Globus pallidus (tissue), 1 donor: ENCODE measurements at regions not wholly inside any gene's neighbourhood (a gene's known extent, or its start where the extent isn't known, plus 50 kb on each side); places are given as distances from the start of the nearest gene placed in this dataset.

Experiments used
- DNase-seq: peaks from one replicate; pipeline ENCODE4 v3.0.0-alpha.2; 2015; ENCODE audit warnings: low spot score

GRCh38 chr16:73817526-73818324 is 478.9 kb upstream of the PSMD7 start:
- DNase-seq, result no peak

- no peak for DNase-seq
Measured at GRCh38 chr16:73813527-73813926, 483.1 kb upstream of the PSMD7 start.

GRCh38 chr16:73804456-73804855 is 492.2 kb upstream of the PSMD7 start:
- DNase-seq, result no peak

DNA sequence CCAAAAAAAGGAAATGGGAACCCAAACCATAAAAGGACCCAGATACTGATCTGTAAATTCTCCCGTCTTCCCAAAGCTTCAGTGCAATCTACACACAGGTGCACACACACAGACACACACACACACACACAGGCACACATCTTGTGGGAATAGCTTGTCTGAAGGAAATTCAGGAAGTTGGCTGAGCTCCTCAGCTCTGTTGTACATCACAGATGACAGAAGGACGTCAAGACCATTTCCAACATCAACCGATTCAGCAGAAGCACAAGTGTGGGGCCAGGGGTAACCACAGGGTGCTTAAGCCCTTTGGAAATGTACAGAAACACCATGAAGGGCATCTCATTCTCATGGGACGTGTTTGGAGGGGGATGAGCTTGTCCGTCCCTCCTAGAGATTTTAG is 498.1 kb upstream of the PSMD7 start:
- DNase-seq, result no peak

DNA sequence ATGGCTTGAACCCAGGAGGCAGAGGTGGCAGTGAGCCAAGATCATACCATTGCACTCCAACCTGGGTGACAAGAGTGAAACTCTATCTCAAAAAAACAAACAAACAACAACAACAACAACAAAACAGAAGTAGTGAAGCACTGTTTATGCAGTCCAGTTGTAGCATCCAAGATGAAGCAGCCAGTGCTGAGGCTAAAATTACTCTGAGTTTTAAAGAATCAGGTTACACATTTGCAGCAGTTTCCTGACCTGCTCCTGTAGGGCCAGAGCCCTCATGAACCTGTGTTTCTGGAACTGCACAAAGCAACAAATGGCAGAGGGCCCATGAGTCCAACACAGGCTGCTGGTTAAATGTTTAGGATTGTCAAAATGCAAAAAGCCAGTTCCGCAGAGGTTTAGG is 499.5 kb upstream of the PSMD7 start:
- DNase-seq, result no peak

DNA sequence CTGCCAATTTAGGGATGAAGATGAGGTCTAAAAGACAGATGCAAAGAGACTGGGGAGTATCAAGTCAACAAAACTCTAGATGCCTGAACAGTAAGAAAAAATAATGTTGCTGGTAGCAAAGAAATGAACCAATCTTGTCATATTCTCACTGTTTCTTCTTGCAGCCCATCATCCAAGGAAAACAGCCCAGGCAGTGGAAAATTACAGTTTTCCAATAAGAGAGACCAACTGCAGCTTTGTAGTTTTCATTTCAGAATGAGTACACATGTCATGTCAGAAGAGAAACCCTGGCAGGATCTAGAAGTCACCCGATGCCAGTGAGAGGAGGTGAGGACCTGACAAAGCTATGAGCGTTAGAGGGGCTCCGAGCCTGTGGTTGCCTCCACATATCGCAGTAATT is 500.4 kb upstream of the PSMD7 start:
- no peak for DNase-seq

GRCh38 chr16:73794994-73795393 is 501.6 kb upstream of the PSMD7 start:
- peak; percentile 7 for DNase-seq

GRCh38 chr16:73793871-73794437 is 502.7 kb upstream of the PSMD7 start:
- DNase-seq, result no peak

DNA sequence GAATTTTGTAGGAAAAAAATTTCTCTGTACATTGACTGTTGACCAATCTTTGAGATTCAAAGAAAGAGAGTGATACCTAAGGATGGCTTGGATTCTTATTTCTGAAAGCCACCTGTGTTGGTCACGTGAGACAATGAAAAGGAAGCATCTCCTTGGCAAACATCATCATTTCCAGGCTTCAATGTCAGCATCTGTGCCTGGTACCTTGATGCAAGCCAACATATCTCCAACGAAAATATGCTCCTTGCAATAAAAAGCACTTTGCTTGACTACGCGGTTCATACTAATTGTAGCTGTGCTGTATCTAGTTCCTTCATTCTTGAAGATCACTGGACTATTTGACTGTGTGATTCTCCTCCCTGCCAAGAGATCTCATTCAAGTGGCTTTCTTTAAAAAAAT is 503.4 kb upstream of the PSMD7 start:
- no peak for DNase-seq

DNA sequence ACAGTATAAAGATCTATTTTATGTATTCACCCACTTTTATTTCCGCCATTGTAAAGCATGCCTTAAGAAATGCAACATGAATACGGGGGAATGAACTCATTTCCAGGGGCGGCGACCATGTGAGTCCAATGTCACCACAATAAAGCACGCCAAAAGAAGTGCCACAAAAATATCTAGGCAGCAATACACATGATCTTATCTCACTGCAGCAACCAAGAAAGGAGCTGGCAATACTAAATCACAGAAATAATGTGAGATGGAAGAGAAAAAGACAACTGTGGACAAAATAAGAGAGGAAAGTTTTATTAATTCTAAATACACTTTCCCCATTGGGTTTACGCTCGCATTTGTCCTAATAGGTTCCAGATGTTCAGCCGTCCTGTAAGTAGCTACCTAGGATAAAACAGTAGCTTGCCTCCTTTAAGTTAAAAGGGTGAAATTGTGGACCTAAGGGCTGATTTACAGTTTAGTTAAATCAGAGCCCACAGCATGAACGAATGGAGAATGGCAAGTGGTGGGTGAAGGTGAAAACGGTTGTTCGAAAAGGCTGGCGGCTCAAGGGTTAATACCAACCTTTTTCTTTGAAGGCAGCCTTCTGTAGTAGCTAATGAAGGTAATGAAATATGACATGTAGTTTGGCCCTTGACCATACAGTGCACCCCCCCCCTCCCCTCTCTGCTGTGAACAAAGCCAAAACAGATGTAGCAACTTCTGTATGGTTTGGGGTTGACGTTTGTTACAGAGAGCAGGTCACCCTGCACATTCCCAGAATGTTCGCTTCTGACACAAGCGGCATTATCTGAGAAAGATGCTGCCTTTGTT is 504.2 kb upstream of the PSMD7 start:
- no peak for DNase-seq

DNA sequence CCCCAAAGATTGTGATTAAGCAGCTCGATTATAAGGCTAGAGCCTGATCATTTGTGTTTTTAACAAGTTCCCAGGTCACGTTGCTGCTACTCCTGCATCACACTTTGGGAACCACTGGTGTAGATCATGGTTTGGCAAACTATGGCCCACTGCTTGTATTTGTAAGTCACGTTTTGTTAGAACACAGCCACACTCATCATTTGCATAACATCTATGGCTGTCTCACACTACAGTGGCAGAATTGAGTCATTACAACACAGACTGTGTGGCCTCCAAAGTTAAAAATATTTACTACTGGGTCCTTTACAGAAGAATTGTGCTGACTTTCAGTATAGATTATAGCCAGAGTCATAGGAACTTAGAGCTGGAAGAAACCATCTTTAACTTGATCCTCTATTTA is 515.3 kb upstream of the PSMD7 start:
- DNase-seq, result no peak

DNA sequence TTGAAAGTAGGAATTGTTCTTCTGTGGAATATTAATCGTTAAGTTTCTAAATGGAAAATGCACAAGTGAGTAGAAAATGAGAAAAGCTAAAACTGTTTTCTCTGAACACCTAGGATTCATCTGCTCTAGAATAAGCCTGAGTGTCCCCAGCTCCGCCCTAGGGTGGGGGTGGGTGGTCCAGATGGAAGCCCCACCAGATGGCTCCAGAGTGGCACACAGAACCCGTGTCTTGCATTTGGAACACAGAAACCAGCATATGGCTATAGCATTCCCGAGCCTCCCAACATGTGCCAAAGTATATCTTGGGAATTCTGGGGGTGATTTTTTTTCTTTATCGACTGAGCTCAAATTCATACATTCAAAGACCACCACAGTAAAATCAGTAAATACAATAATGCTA is 517.7 kb upstream of the PSMD7 start:
- DNase-seq, result no peak

- no peak for DNase-seq
Measured at GRCh38 chr16:73775841-73776388, 520.7 kb upstream of the PSMD7 start.

GRCh38 chr16:73771196-73772064 is 525.2 kb upstream of the PSMD7 start:
- DNase-seq, result no peak

DNA sequence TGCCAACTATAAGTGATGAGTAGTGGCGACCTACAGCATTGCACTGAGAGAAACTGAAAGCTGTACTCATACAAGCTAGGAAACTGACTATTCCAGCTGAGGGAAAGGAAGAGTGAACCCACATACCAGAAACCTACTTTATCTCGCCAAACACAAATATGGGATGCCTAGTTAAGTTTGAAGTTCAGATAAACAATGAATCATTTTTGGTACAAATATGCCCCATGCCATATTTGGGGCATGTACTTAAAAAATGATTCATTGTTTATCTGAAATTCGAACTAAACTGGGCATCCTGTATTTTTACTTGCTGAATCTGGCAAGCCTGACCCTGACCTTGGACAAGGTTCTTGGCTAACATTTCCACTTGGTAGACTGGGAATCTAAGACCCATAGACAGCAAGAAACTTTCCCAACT is 527.8 kb upstream of the PSMD7 start:
- DNase-seq, result no peak

DNA sequence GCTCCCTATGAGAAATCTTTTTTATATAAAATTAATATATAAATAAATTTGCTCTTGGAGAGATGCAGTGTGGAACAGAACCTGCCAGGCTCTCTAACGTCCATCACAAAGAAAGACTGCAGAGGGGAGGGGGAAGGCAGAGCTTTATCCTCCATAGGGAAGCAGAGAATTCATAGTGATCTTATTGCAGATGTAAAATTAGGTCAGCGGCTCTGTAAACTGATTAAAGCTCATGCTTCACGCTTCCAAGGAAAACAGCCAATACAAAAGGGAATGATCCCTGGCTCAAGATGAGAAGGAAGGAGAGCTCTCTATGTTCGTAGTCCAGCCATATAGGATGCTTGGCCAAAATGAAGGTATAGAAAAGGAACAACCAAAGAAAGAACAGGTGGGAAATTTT is 532.3 kb upstream of the PSMD7 start:
- DNase-seq, result no peak

DNA sequence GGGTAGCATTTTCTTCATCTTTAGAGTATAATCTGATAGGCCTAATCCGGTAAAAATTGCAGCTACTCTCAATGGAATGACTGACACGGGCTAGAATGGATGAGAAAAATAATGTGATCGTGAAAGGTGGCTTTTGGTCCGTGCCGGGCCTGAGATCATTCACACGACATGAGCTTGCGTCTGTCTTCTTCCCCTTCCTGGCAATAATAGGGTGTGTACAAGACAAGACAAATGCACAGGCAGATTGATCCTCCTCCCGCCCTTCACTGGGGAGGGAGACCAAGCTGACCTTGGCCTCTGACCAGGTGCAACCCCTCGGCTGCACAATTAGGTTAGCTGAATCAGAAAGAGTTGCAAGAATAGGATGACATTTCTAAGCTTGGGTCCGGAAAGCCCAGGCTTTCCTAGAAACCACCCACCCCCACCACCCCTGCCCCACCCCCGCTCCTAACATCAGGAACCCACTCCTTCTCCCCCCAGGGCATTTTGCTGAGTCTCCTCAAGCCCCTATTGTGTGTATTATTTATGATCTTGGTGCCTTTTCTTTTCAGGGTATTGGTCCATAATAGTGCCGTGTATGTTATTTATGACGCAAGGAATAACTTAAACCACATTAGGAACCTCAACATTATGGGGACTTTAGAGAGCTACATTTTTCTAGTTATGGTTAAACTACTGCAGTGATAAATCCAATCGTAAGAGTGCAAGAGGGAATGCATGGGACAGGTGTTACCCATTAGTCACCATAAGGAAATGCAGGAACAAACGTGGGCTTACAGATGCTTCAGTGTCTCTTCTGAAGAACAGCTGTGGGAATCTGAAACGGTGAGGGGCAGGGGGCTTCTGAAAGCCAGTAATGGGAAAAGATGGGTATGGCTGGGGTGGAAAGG is 540.1 kb upstream of the PSMD7 start:
- DNase-seq, result no peak

- DNase-seq, result no peak
Measured at GRCh38 chr16:73753931-73754330, 542.7 kb upstream of the PSMD7 start.

DNA sequence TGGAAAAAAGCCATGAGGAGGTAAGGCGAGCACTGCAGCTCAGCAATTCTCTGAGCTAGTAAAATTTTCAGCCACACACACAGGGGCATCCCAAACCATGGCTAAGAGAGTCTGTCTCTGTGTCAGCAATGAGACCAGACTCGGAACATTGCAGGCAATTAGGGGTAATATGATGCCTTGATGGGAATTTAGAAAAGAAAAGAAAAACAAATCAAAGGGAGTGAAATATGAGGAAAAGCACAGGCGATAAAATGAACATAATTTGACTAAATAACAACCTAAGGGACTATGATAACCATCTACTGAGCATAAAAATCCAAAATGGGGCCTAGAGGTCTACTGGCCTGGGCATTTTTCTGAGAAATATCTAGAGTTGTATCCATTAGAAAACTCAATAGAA is 546.0 kb upstream of the PSMD7 start:
- no peak for DNase-seq

- no peak for DNase-seq
Measured at GRCh38 chr16:73747328-73747727, 549.3 kb upstream of the PSMD7 start.

- no peak for DNase-seq
Measured at GRCh38 chr16:73746554-73746953, 550.1 kb upstream of the PSMD7 start.
